ENCODE measurements at regions not wholly inside any gene's neighbourhood (a gene's known extent, or its start where the extent isn't known, plus 50 kb on each side); places are given as distances from the start of the nearest gene placed in this dataset.

DNA sequence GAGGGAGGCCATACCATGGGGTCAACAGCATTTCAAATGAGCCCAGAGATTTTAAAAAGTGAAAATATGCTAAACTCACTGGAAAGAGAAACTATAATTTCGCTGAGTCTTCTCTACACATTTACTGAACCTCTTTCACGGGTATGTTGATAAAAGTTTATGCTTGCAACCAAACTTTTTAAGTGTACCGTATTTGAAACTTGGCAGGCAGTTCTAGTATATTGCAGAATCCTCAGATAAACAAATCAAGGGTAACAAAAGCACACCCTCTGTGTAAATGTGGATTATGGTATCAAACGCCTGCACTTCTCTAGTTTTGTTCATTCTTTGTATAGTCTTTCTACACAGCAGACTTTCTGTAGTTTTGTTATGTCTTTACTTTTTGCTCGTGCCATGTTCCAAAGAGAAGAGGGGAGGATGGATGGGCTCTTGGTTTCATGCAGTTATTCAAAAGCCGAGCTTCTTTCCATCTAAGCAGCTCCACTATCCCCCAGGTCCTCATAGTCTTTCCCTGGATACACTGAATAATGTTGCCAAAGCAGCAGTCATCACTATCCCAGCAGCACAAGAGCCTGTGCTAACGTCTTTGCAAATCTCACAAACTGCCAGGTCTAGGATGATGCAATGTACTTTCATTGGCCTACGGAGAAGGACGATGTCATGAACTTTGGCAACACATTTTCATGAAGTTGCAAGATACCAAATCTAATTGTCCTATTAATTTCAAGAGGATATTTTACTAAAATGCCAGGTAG lies 131.2 kb downstream of the MPP7 start (continued):
- TF ChIP-seq, protein P1, sequence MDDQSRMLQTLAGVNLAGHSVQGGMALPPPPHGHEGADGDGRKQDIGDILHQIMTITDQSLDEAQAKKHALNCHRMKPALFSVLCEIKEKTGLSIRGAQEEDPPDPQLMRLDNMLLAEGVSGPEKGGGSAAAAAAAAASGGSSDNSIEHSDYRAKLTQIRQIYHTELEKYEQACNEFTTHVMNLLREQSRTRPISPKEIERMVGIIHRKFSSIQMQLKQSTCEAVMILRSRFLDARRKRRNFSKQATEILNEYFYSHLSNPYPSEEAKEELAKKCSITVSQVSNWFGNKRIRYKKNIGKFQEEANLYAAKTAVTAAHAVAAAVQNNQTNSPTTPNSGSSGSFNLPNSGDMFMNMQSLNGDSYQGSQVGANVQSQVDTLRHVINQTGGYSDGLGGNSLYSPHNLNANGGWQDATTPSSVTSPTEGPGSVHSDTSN (IDR thresholded peaks at IDR 0.05), result no peak
- no peak for TF ChIP-seq IRF3 (IDR thresholded peaks at IDR 0.05; ENCODE audit: low read depth, low read length)
- no peak for TF ChIP-seq RAD21 (IDR thresholded peaks at IDR 0.05; ENCODE audit: low read length)
- no peak for TF ChIP-seq RCOR1 (IDR thresholded peaks at IDR 0.05; ENCODE audit: low read length)
- no peak for TF ChIP-seq POLR2AphosphoS5 (IDR thresholded peaks at IDR 0.05; ENCODE audit: low read depth, low read length)
- no peak for TF ChIP-seq JUND (IDR thresholded peaks at IDR 0.05)
- no peak for TF ChIP-seq TAF1 (IDR thresholded peaks at IDR 0.05; ENCODE audit: borderline replicate concordance, low read depth, low read length)

DNA sequence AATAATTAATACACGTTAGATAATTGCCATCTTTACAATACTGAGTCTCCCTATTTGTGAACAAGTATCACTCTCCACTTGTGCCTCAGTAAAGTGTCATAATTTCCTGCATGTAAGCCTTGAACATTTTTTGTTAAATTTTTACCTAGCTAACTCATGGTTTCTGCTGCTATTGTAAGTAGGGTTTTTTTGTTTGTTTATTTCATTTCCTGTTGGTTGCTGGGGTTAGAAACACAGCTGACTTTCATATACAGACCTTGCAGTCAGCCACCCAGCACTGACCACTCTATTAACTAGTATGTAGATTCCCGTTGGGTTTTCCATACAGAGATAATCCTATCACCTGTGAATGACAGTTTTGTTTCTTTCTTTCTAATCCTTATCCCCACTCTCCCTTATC lies 133.3 kb downstream of the MPP7 start:
- no peak for TF ChIP-seq NFIC (IDR thresholded peaks at IDR 0.05; ENCODE audit: borderline replicate concordance)
- TF ChIP-seq, protein P2, sequence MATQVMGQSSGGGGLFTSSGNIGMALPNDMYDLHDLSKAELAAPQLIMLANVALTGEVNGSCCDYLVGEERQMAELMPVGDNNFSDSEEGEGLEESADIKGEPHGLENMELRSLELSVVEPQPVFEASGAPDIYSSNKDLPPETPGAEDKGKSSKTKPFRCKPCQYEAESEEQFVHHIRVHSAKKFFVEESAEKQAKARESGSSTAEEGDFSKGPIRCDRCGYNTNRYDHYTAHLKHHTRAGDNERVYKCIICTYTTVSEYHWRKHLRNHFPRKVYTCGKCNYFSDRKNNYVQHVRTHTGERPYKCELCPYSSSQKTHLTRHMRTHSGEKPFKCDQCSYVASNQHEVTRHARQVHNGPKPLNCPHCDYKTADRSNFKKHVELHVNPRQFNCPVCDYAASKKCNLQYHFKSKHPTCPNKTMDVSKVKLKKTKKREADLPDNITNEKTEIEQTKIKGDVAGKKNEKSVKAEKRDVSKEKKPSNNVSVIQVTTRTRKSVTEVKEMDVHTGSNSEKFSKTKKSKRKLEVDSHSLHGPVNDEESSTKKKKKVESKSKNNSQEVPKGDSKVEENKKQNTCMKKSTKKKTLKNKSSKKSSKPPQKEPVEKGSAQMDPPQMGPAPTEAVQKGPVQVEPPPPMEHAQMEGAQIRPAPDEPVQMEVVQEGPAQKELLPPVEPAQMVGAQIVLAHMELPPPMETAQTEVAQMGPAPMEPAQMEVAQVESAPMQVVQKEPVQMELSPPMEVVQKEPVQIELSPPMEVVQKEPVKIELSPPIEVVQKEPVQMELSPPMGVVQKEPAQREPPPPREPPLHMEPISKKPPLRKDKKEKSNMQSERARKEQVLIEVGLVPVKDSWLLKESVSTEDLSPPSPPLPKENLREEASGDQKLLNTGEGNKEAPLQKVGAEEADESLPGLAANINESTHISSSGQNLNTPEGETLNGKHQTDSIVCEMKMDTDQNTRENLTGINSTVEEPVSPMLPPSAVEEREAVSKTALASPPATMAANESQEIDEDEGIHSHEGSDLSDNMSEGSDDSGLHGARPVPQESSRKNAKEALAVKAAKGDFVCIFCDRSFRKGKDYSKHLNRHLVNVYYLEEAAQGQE (IDR thresholded peaks at IDR 0.05; ENCODE audit: low read depth, low read length), result no peak
- TF ChIP-seq RAD21 (IDR thresholded peaks at IDR 0.05; ENCODE audit: low read length), result no peak
- TF ChIP-seq, protein P1 (IDR thresholded peaks at IDR 0.05), result no peak
- no peak for TF ChIP-seq RFX5 (IDR thresholded peaks at IDR 0.05; ENCODE audit: low read length)
- no peak for TF ChIP-seq RCOR1 (IDR thresholded peaks at IDR 0.05; ENCODE audit: low read length)
- no peak for TF ChIP-seq EP300 (IDR thresholded peaks at IDR 0.05; ENCODE audit: borderline replicate concordance in 1 of 2, low read depth in 1 of 2, low read length in 1 of 2)
- TF ChIP-seq USF2 (IDR thresholded peaks at IDR 0.05; ENCODE audit: borderline replicate concordance, low read depth, low read length), result no peak
- TF ChIP-seq ZBTB33 (IDR thresholded peaks at IDR 0.05; ENCODE audit: borderline replicate concordance, low read depth), result no peak
- POLR2A ChIA-PET, result no interaction called here
- H3K27ac ChIP-seq (ENCODE audit: low read depth in 2 of 2, low read length in 1 of 2), result no peak overlapping the region
- peaks cover 34% of the 10 kb centered on the region; the same call in 1 of the 2 replicates for H3K27me3 ChIP-seq (ENCODE audit: insufficient read depth)
- no peaks in the 10 kb centered on the region for H3K9me3 ChIP-seq
- CTCF ChIA-PET, result interaction anchor here (2.0 kb wide), 1 partner anchor 10 kb away, joined by 10 read pairs; no protein-coding TSS in a partner anchor
- H3F3A ChIP-seq (replicated peaks; ENCODE audit: insufficient read depth), result no peaks in the 10 kb centered on the region
- no peaks in the 10 kb centered on the region for H3K36me3 ChIP-seq (replicated peaks in 1 of 2; ENCODE audit: control insufficient read depth in 1 of 2, insufficient read depth in 2 of 2, low read length in 1 of 2)
- H3K9me2 ChIP-seq, result no peaks in the 10 kb centered on the region
- no peaks in the 10 kb centered on the region for H4K20me1 ChIP-seq (ENCODE audit: insufficient read depth)
- H3K4me2 ChIP-seq, result no peak overlapping the region
- no peak overlapping the region for H2AFZ ChIP-seq (ENCODE audit: low read depth)
- no peaks in the 10 kb centered on the region for H3K4me1 ChIP-seq (ENCODE audit: control insufficient read depth in 1 of 2, insufficient read depth in 2 of 2, low read depth in 1 of 2, low read length in 1 of 2)
- DNase-seq, result no peak
- WGBS (ENCODE audit: low lambda C conversion rate), result 3% methylated on average over 2 of the region's 2 CpGs
- no peak overlapping the region for H3K9ac ChIP-seq
- H3K4me3 ChIP-seq (ENCODE audit: low read depth in 2 of 2, low read length in 1 of 2), result no peak overlapping the region
- H3K79me2 ChIP-seq (ENCODE audit: insufficient read depth), result no peaks in the 10 kb centered on the region
